NT2/D1 (cell line): ENCODE measurements at regions not wholly inside any gene's neighbourhood (a gene's known extent, or its start where the extent isn't known, plus 50 kb on each side); places are given as distances from the start of the nearest gene placed in this dataset.

Experiments
- YY1 ChIP-seq: IDR thresholded peaks from 2 replicates; pipeline ENCODE4 v1.6.1; 2011; ENCODE audit not compliant: insufficient read length, insufficient read depth
- ZNF274 ChIP-seq: IDR thresholded peaks from 2 replicates; pipeline ENCODE4 v1.6.1; 2011; ENCODE audit warnings: mild to moderate bottlenecking, low read depth, low read length

DNA sequence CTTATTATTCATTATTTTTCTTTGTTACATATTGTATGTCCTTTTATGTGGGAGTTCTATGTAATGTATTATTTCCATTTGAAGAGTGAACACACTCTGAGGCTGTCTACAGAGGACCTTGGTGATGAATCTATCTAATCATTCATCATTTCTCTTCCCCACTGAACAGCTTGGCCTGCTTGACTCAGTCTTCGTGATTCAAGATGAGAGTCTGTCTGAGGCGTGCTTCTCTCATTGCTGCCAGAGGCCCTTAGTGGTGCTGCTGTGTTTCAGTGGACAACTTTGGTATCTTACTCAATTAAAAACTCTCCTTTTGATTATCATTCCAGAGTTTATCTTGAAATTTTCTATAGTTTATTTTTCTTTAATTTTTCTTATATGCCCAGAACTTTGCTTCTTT is 318.1 kb upstream of the DAB2 start:
- TF ChIP-seq ZNF274 (no peak), YY1 (no peak)
